ENCODE measurements at regions not wholly inside any gene's neighbourhood (a gene's known extent, or its start where the extent isn't known, plus 50 kb on each side); places are given as distances from the start of the nearest gene placed in this dataset.

DNA sequence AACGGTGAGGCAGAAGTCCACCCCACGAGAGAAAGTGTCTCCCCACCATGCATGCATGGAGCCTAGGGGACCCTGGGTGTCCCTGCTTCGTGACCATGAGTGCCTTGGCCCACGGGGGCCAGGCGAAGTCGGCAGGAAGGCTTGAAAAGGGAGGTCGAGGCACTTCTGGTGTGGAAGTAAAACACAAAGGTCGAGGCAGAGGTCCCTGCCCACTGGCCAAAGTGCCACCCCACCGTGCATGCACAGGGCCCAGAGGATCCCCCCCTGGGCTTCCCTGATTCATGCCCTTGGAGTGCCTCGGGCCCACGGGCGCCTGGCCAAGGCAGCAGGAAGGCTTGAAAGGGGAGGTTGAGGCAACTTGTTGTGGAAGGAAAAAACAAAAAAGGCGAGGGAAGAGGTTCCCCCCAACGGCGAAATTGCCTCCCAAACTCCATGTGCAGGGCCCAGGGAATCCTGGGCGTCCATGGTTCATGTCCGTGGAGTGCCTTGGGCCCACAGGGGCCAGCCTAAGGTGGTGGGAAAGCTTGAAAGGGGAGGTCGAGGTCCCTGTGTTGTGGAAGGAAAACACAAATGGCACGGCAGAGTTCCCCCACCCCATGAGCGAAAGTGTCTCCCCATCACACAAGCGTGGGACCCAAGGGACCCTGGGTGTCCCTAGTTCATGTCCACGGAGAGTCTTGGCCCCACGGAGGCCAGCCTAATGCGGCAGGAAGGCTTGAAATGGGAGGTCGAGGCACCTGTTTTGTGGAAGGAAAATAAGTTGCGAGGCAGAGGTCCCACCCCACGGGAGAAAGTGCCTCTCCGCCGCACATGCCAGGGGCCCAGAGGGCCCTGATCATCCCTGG, 372.1 kb downstream of the ALG10 start:
- DNase-seq = no peak

GRCh38 chr12:34395056-34396005, 373.0 kb downstream of the ALG10 start:
- DNase-seq = no peak

- DNase-seq = no peak
Measured at GRCh38 chr12:34396006-34396860, 373.9 kb downstream of the ALG10 start.

DNA sequence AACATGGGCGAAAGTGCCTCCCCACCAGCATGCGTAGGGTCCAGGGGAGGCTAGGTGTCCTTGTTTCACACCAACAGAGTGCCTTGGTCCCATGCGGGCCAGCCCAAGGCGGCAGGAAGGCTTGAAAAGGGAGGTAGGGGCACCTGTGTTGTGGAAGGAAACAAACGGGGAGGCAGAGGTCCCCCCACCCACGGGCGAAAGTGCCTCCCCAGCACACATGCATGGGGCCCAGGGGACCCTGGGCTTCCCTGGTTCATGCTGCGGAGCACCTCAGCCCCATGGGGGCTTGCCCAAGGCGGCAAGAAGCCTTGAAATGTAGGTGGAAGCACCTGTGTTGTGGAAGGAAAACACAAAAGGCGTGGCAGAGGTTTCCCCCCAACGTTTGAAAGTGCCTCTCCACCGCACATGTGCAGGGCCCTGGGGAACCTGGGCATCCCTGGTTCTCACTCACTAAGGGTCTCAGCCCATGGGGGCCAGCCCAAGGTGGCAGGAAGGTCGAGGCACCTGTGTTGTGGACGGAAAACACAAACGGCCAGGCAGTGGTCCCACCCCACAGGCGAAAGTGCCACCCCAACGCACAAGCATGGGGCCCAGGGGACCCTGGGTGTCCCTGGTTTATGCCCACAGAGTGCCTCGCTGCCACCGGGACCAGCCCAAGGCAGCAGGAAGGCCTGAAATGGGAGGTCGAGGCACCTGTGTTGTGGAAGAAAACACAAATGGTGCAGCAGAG, 374.7 kb downstream of the ALG10 start:
- no peak for DNase-seq

DNA sequence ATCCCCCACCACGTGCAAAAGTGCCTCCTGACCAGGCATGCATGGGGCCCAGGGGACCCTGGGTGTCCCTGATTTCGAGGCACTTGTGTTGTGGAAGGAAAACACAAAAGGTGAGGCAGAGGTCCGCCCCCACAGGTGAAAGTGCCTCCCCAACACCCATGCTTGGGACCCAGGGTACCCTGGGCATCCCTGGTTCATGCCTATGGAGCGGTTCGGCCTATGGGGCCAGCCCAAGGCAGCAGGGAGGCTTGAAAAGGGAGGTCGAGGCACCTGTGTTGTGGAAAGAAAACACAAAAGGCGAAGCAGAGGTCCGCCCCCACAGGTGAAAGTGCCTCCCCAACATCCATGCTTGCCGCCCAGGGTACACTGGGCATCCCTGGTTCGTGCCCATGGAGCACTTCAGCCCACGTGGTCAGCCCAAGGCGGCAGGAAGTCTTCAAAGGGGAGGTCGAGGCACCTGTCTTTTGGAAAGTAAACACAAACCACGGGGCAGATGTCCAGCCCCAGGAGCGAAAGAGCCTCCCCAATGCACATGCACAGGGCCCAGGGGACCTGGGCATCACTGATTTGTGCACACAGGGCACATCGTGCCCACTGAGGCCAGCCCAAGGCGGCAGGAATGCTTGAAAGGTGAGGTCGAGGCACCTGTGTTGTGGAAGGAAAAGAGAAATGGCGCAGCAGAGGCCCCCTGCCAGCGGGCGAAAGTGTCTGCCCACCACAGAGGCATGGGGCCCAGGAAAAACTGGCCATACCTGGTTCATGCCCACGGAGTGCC, 375.5 kb downstream of the ALG10 start:
- DNase-seq = no peak

GRCh38 chr12:34398366-34398705, 376.0 kb downstream of the ALG10 start:
- DNase-seq = no peak

GRCh38 chr12:34398706-34399630, 376.7 kb downstream of the ALG10 start:
- DNase-seq = no peak

- DNase-seq = no peak
Measured at GRCh38 chr12:34399631-34400410, 377.5 kb downstream of the ALG10 start.

DNA sequence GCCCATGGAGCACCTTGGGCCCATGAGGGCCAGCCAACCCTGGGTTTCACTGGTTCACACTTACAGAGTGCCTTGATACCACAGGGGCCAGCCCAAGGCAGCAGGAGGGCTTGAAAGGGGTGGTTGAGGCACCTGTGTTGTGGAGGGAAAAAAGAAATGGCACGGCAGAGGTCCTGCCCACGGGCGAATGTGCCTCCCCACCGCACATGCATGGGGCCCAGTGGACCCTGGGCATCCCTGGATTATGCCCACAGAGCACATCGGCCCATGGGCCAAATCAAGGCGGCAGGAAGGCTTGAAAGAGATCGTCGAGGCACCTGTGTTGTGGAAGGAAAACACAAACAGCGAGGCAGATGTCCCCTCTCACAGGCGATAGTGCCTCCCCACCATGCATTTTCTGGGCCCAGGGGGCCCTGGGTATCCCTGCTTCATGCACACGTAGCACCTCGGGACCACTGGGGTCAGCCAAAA, 378.1 kb downstream of the ALG10 start:
- no peak for DNase-seq

DNA sequence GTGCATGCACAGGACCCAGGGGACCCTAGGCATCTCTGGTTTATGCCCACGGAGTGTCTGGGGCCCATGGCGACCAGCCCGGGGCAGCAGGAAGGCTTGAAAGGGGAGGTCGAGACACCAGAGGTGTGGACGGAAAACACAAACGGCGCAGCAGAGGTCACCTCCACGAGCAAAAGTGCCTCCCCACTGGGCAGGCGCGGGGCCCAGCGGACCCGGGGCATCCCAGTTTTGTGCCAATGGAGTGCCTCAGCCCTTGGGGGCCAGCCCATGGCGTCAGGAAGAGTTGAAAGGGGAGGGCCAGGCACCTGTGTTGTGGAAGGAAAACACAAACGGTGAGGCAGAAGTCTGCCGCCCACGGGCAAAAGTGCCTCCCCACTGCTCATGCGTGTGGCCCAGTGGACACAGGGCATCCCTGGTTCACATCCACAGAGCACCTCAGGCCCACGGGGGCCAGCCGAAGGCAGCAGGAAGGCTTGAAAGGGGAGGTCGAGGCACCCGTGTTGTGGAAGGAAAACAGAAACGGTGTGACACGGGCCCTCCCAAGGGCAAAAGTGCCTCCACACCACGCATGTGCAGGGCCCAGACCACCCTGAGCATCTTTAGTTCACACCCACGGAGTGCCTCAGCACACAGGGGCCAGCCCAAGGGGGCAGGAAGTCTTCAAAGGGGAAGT, 378.8 kb downstream of the ALG10 start:
- no peak for DNase-seq

DNA sequence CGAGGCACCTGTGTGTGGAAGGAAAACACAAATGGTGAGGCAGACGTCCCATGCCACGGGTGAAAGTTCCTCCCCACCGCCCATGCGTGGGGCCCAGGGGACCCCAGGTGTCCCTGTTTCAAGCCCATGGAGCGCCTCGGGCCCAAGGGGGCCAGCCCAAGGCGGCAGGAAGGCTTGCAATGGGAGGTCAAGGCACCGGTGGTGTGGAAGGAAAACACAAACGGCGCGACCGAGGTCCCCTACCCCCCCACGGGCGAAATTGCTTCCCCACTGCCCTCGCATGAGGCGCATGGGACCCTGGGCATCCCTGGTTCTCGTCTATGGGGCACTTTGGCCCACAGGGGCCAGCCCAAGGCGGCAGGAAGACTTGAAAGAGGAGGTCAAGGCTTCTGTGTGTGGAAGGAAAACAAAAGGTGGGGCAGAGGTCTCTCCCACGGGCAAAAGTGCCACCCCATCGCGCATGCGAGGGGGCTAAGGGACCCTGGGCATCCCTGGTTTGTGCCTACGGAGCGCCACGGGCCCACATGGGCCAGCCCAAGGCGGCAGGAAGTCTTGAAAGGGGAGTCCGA, 379.4 kb downstream of the ALG10 start:
- DNase-seq = no peak

DNA sequence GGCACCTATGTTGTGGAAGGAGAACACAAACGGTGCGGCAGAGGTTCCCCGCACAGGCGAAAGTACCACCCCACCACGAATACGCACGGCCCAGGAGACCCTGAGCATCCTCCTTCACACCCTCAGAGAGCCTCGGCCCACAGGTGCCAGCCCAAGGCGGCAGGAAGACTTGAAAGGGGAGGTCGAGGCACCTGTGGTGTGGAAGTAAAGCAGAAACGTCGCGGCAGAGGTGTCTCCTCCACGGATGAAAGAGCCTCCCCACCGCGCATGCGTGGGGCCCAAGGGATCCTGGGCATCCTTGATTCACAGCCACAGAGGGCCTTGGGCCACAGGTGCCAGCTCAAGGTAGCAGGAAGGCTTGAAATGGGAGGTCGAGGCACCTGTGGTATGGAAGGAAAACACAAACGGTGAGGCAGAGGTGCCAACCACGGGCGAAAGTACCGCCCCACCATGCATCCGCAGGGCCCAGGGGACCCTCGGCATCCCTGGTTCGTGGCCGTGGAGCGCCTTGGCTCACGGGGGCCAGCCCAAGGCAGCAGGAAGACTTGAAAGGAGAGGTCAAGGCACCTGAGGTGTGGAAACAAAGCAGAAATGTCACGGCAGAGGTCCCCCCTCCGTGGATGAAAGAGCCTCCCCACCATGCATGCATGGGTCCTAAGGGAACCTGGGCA, 380.1 kb downstream of the ALG10 start:
- DNase-seq = no peak

- no peak for DNase-seq
Measured at GRCh38 chr12:34402899-34403705, 380.8 kb downstream of the ALG10 start.

DNA sequence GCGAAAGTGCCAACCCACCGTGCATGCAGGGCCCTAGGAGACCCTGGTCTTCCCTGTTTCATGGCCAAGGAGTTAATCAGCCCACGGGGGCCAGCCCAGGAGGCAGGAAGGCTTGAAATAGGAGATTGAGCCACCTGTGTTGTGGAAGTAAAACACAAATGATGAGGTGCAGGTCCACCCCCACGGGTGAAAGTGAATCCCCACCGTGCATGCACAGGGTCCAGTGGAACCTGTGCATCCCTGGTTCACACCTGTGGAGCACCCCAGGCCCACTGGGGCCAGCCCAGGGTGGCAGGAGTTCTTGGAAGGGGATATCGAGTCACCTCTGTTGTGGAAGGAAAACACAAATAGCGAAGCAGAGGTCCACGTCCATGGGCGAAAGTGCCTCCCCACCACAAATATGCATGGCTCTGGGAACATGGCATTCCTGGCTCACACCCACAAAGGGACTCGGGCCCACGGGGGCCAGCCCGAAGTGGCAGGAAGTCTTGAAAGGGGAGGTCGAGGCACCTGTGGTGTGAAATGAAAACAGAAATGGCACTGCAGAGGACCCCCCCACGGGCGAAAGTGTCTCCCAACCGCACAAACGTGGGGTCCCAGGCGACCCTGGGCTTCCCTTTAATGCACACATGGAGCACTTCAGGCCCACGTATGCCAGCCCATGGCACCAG, 381.5 kb downstream of the ALG10 start:
- DNase-seq = no peak
